Endodermal cell (in vitro differentiated cells): ENCODE measurements at regions not wholly inside any gene's neighbourhood (a gene's known extent, or its start where the extent isn't known, plus 50 kb on each side); places are given as distances from the start of the nearest gene placed in this dataset.
"Not testable (repeated sequence)": the region's sequence is repeated elsewhere in the genome, so short reads cannot be mapped to it uniquely, and the experiment has no call there.

ENCODE experiments used
- DNase-seq: peaks from one replicate; pipeline ENCODE4 v3.0.0-alpha.2; 2017
- H3K27ac ChIP-seq: 2 replicates; pipeline ENCODE4 v1.5.1; 2013; ENCODE audit warnings: mild to moderate bottlenecking, low read depth, low read length, moderate library complexity
- H3K27me3 ChIP-seq: 2 replicates; pipeline ENCODE4 v1.6.1; 2013; ENCODE audit warnings: mild to moderate bottlenecking, low read length, moderate library complexity; ENCODE audit not compliant: insufficient read depth, control insufficient read depth, poor library complexity, severe bottlenecking
- H3K36me3 ChIP-seq: 2 replicates; pipeline ENCODE4 v1.7.0; 2013; ENCODE audit warnings: mild to moderate bottlenecking, low read length, moderate library complexity; ENCODE audit not compliant: control insufficient read depth, insufficient read depth
- H3K4me1 ChIP-seq: one replicate; pipeline ENCODE4 v1.7.0; 2013; ENCODE audit warnings: low read length; ENCODE audit not compliant: control insufficient read depth, insufficient read depth
- H3K4me3 ChIP-seq: 2 replicates; pipeline ENCODE4 v1.5.1; 2013; ENCODE audit warnings: mild to moderate bottlenecking, low read length, moderate library complexity
- H3K9ac ChIP-seq: 2 replicates; pipeline ENCODE4 v1.6.1; 2013; ENCODE audit warnings: mild to moderate bottlenecking, low read length, moderate library complexity; ENCODE audit not compliant: poor library complexity, severe bottlenecking; ENCODE audit errors: extremely low read depth
- H3K9me3 ChIP-seq: 2 replicates; pipeline ENCODE4 v1.6.1; 2013; ENCODE audit warnings: mild to moderate bottlenecking, low read length, moderate library complexity; ENCODE audit not compliant: control insufficient read depth
- H3K27ac Mint-ChIP-seq: 2 replicates; pipeline ENCODE4 v1.8.0; 2020; ENCODE audit warnings: mixed read lengths
- H3K27me3 Mint-ChIP-seq: 2 replicates; pipeline ENCODE4 v1.8.0; 2021; ENCODE audit warnings: mild to moderate bottlenecking, mixed read lengths; ENCODE audit not compliant: insufficient read depth
- H3K36me3 Mint-ChIP-seq: 2 replicates; pipeline ENCODE4 v1.8.0; 2020; ENCODE audit warnings: low read depth, mixed read lengths
- H3K4me1 Mint-ChIP-seq: 2 replicates; pipeline ENCODE4 v1.8.0; 2020; ENCODE audit warnings: mixed read lengths
- H3K4me3 Mint-ChIP-seq: 2 replicates; pipeline ENCODE4 v1.8.0; 2020; ENCODE audit warnings: mild to moderate bottlenecking, moderate library complexity, mixed read lengths
- H3K9me3 Mint-ChIP-seq: 2 replicates; pipeline ENCODE4 v1.8.0; 2020; ENCODE audit warnings: mild to moderate bottlenecking, mixed read lengths
- WGBS, 2 experiments: methylation state at CpG; one replicate each; pipeline versions ENCODE4 v1.1.5 to v1.1.7; 2013; ENCODE audit warnings: missing lambda C conversion rate in 2 of 2, mixed read lengths in 1 of 2; ENCODE audit not compliant: insufficient coverage in 1 of 2, insufficient read length in 1 of 2; 5-methylcytosine and 5-hydroxymethylcytosine counted together
- TF ChIP-seq, protein P1 (sequence below): fragments of 200-600 bp; sonication (generic); conservative IDR thresholded peaks from 2 replicates; pipeline ENCODE4 v1.5.0; 2021; ENCODE audit warnings: antibody characterized with exemption, mild to moderate bottlenecking

DNA sequence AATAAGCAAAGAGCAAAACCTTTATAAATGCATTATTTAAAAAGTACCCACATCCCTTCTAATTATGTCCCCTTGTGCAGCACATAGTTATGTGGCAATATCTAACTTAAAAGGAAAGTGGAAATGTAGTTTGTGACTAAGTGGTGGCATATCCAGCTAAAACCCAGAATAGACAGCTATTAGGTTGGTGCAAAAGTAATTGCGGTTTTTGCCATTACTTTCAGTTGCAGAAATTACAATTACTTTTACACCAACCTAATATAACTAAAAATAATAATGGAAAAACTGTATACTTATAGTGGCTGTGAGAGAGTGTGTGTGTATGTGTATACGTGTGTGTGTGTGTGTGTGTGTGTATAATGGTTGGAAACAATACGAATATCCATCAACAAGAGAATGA lies 1108.1 kb upstream of the CNTN5 start:
- DNase-seq, result no peak
- H3K27ac ChIP-seq, result no peak overlapping the region
- H3K4me1 Mint-ChIP-seq, result no peaks in the 10 kb centered on the region
- TF ChIP-seq, protein P1, sequence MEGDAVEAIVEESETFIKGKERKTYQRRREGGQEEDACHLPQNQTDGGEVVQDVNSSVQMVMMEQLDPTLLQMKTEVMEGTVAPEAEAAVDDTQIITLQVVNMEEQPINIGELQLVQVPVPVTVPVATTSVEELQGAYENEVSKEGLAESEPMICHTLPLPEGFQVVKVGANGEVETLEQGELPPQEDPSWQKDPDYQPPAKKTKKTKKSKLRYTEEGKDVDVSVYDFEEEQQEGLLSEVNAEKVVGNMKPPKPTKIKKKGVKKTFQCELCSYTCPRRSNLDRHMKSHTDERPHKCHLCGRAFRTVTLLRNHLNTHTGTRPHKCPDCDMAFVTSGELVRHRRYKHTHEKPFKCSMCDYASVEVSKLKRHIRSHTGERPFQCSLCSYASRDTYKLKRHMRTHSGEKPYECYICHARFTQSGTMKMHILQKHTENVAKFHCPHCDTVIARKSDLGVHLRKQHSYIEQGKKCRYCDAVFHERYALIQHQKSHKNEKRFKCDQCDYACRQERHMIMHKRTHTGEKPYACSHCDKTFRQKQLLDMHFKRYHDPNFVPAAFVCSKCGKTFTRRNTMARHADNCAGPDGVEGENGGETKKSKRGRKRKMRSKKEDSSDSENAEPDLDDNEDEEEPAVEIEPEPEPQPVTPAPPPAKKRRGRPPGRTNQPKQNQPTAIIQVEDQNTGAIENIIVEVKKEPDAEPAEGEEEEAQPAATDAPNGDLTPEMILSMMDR, result no peak
- H3K27me3 Mint-ChIP-seq, result no peaks in the 10 kb centered on the region
- H3K9ac ChIP-seq, result no peak overlapping the region
- no peaks in the 10 kb centered on the region for H3K9me3 ChIP-seq
- 80% methylated on average over 1 of the region's 3 CpGs; no CpG with 5 or more reads in 1 of the 2 experiments for WGBS, 2 experiments
- H3K9me3 Mint-ChIP-seq, result no peaks in the 10 kb centered on the region
- H3K4me3 Mint-ChIP-seq, result no peak overlapping the region
- H3K27ac Mint-ChIP-seq, result no peak overlapping the region
- H3K36me3 ChIP-seq, result no peaks in the 10 kb centered on the region
- no peaks in the 10 kb centered on the region for H3K36me3 Mint-ChIP-seq
- no peak overlapping the region for H3K4me3 ChIP-seq
- no peaks in the 10 kb centered on the region for H3K4me1 ChIP-seq
- no peaks in the 10 kb centered on the region for H3K27me3 ChIP-seq

DNA sequence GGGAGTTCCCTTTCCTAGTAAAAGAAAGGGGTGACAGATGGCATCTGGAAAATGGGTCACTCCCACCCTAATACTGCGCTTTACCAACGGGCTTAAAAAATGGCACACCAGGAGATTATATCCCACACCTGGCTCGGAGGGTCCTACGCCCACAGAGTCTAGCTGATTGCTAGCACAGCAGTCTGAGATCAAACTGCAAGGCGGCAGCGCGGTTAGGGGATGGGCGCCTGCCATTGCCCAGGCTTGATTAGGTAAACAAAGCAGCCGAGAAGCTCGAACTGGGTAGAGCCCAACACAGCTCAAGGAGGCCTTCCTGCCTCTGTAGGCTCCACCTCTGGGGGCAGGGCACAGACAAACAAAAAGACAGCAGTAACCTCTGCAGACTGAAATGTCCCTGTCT lies 1097.8 kb upstream of the CNTN5 start:
- not testable (repeated sequence) for DNase-seq, H3K4me1 ChIP-seq, H3K4me1 Mint-ChIP-seq, H3K36me3 Mint-ChIP-seq, H3K4me3 ChIP-seq, H3K27me3 Mint-ChIP-seq, H3K4me3 Mint-ChIP-seq, H3K36me3 ChIP-seq, H3K27me3 ChIP-seq, H3K9ac ChIP-seq, H3K27ac Mint-ChIP-seq, H3K27ac ChIP-seq
- peaks cover 15% of the 10 kb centered on the region for H3K9me3 ChIP-seq
- WGBS, 2 experiments, result 89 to 93% methylated on average over 6 to 10 of the region's 10 CpGs
- peaks cover 35% of the 10 kb centered on the region for H3K9me3 Mint-ChIP-seq

DNA sequence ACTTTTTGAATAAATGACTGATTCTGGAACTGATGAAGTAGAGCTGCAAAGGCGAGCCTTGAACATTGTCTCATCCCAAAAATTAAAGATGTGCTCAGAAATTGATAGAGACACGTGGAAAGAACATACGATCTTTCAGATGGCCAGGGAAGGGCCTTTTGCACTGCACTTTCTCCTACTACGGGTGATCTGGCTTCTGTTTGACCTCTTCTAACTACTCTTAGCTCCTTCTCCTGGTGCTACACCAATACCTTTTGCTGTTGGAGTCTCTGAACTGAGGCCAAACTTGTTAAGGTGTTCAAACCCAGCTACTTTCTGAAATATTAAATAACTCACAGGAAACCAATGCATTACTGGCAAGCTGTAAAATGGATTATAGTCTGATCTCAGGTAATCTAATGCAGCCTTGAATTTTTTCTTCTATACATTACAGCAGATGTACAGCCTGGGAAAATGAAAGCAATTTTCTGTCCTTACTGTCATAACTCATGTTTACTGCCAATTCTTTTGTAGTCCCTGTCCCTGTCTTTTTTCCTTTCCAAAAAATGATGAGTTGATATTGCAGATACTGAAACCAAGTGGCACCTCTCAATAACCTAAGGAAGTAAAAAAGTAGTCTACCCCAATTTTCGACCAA lies 1086.1 kb upstream of the CNTN5 start:
- Histone ChIP-seq H3K4me3 (no peak overlapping the region), H3K9me3 (peaks cover 3% of the 10 kb centered on the region), H3K36me3 (no peaks in the 10 kb centered on the region), H3K27ac (no peak overlapping the region), H3K9ac (no peak overlapping the region), H3K4me1 (no peaks in the 10 kb centered on the region), H3K27me3 (no peaks in the 10 kb centered on the region)
- H3K4me1 Mint-ChIP-seq, result peaks cover 3% of the 10 kb centered on the region
- no peak overlapping the region for H3K4me3 Mint-ChIP-seq
- peaks cover 6% of the 10 kb centered on the region for H3K9me3 Mint-ChIP-seq
- DNase-seq, result no peak
- no peaks in the 10 kb centered on the region for H3K36me3 Mint-ChIP-seq
- H3K27ac Mint-ChIP-seq, result no peak overlapping the region
- no peaks in the 10 kb centered on the region for H3K27me3 Mint-ChIP-seq
- 95 to 100% methylated on average over 3 to 5 of the region's 5 CpGs for WGBS, 2 experiments
- TF ChIP-seq, protein P1, result no peak

DNA sequence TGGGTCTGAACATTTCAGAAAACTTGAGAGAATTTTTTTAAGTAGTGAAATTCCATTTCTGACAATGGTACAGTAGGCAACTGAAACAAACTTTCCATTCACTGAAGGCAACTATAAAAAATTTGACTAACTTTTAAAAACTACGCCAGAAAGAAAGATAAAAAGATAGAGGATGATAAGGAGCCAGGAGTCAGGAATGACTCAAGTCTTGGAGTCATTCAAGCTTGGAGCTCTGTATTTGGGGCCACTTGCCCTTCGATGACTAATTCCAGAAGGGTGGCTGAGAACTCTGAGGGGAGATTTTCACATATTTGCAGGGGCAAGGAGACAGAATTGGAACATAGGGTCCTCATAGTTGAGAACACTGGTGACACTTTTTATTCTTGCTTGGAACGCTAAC lies 1083.2 kb upstream of the CNTN5 start:
- 93 to 95% methylated on average over 2 to 3 of the region's 3 CpGs for WGBS, 2 experiments
- H3K36me3 ChIP-seq, result no peaks in the 10 kb centered on the region
- peaks cover 3% of the 10 kb centered on the region for H3K9me3 ChIP-seq
- H3K27me3 ChIP-seq, result no peaks in the 10 kb centered on the region
- H3K27ac ChIP-seq, result no peak overlapping the region
- TF ChIP-seq, protein P1, result no peak
- Mint-ChIP-seq H3K9me3 (peaks cover 9% of the 10 kb centered on the region), H3K27me3 (no peaks in the 10 kb centered on the region), H3K4me3 (no peak overlapping the region), H3K27ac (no peak overlapping the region), H3K4me1 (peaks cover 3% of the 10 kb centered on the region), H3K36me3 (no peaks in the 10 kb centered on the region)
- no peaks in the 10 kb centered on the region for H3K4me1 ChIP-seq
- H3K9ac ChIP-seq, result no peak overlapping the region
- no peak for DNase-seq
- H3K4me3 ChIP-seq, result no peak overlapping the region
